GM20431 (cell line): ENCODE measurements at regions not wholly inside any gene's neighbourhood (a gene's known extent, or its start where the extent isn't known, plus 50 kb on each side); places are given as distances from the start of the nearest gene placed in this dataset.

ENCODE experiments used
- in situ Hi-C: fragments of 300-500 bp; cut with MseI, MboI; formaldehyde crosslinking; loops from one replicate; pipeline ENCODE4 v1.15.0; 2020; ENCODE audit warnings: low sequenced_read_pairs; ENCODE audit not compliant: unreplicated experiment

DNA sequence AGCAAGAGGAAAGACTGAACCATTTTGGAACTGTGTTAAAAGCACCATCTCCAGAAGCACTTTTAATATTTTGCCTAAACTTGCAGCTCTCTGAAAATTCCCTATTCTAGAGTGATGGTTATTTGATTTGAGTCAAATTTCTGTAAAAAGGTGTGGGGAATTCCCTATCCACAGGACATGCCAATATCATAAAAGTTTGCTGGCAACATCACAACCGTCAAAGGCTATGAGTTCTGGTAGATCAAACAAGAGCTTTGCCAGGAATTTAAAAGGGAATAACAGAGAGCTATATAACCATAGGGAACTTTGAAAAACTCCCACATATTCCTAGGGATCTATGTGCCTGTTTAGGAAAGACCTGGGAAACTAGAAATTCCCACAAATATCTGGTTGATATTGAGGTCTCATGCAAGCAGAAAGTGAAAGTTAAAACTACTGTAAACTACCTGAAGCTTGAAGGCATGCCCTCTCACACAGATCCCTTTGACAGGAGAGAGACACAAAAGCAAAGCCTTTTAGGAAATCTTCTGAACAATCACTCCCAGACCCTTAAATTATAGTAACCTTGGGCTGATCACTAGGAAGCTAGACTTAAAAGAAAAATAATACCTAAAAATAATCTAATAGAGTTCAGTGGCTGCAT is 549.9 kb downstream of the ANXA1 start:
- in situ Hi-C loops, result no loop called here

GRCh38 chr9:73714294-73714693 is 562.6 kb downstream of the ANXA1 start:
- in situ Hi-C loops, result no loop called here

- in situ Hi-C loops, result no loop called here
These were observed 563.9 kb downstream of the ANXA1 start for GRCh38 chr9:73715591-73715990.

DNA sequence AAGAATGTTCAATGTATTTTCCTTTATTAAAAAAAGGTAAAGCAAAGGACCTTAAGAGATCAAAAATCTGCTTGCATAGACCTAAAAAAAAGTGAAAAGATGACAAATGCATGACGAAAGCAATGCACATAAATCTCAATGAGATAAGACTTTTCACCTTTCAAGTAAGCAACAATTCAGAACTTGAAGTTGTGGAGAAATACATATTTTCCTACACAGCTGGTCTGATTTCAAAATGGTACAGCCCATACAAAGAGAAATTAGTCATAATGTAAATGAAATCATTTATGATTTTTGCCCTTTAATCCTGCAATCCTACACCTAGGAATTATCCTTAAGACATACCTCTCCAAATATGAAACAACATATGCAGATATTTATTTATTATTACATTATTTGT is 568.0 kb downstream of the ANXA1 start:
- in situ Hi-C loops, result no loop called here

DNA sequence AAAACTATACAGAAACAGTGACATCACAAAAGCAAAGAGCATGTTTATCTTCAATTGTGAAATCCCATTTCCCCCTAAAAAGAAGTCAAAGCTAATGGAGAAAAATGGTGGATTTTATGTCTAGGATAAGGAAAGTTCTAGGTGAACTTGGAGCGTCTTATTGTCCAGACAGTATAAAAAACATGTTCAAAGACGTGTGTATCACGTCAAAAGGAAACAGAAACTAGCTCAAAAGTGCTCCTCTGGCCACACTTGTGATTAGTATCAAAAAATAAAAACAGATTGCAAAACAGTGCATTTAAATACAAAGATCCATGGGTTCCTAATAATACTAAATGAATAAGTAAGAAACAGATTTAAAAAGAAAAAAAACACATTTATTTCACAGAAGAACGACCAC is 568.9 kb downstream of the ANXA1 start:
- in situ Hi-C loops, result no loop called here

DNA sequence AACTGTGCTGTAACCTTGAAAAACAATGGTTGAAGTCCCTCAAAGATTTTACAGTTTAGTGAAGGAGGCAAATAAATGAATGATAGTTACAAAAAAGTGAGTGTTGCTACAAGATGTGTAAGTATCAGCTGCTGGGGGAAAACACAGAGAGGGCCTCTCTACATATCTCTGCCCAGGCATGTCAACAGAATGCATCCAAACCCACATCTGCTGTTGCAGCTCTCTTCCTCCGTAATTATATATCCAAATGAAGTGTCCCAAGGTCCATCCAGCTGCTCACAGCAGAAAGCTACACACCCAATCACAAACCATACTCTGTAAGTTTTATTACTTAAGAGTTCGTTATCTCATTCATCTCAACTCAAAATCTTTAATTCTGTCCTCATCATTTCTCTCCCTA is 584.6 kb downstream of the ANXA1 start:
- in situ Hi-C loops, result no loop called here

- in situ Hi-C loops, result no loop called here
These were observed 587.3 kb downstream of the ANXA1 start for GRCh38 chr9:73738741-73739530.

DNA sequence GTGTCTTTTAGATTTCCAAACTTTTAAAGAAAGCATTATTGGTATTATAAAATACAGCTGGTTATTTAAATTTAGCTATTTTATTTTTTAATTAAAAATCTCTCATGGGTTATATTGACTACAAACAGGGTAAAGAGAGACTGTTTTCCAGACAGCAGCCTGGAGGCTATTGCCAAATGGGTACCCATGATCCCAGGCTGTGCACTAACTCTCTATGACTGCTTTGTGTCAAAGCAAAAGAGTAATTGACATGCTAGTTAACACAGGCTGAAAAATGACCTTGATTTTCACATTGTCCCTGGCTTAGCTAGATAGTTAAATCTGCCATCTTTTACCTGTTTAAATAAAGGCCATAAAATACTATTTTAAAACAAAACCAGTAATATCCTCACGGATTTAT is 589.7 kb downstream of the ANXA1 start:
- in situ Hi-C loops, result no loop called here

DNA sequence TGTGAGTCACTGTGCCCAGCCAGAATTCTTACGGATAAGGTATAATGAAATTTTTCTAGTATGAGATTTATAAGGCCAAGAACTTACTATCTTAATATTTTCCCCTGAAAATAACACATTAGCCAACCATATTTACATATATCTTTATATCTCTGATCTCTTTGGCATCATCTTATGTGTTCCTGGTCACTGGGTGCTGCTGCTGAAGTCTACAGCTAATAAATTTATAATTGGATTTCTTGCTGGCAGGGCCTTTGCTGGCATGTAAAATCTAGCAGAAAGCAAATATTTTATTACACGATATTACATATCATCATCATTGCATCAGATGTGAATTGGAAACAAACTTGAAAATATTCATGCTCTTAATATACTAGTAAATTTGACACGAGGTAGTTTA is 590.7 kb downstream of the ANXA1 start:
- in situ Hi-C loops, result no loop called here

DNA sequence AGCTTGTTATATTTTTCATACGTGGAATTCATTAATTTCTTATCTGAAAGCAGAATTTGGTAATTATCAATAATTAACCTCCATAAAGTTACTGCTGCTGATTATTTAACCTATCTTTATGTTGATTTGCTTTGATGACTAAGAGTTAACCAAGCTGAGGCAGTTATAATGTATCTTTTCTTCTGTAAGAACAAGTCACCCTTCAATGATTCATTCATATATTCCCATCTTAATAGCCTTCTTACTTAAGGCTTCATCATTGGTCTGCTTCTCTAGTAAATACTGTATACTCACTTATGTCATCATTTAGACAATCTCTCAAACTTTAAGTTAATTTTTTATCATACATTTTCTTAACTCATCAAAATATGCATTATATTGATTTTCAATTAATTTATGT is 592.2 kb downstream of the ANXA1 start:
- in situ Hi-C loops, result no loop called here

DNA sequence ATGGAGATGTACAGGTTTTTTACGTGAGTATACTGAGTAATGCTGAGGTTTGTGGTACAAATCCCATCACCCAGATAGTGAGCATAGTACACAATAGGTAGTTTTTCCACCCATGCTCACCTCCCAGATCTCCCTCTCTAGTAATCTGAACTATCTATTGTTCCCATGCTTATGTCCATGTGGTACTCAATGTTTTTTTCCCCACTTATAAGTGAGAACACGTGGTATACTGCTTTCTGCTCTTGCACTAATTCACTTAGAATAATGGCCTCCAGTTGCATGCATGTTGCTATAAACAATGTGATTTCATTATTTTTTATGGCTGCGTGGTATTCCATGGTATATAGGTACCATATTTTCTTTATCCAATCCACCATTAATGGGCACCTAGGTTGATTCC is 593.9 kb downstream of the ANXA1 start:
- in situ Hi-C loops, result no loop called here

DNA sequence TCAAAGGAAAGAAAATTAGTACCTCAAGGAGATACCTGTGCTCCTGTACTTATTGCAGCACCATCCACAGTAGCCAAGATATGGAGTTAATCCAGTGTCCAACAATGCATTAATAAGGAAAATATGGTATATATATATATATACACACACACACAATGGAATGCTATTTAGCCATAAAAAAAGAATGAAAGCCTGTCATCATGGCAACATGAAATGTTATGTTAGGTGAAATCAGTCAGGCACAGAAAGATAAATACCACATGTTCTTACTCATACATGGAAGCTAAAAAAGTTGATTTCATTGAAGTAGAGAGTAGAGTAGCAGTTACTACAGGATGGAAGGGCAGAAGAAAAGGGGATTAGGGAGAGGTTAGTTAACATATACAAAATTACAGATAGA is 601.5 kb downstream of the ANXA1 start:
- in situ Hi-C loops, result loop anchor here (25.0 kb wide), 1 partner anchor 91 kb away; no protein-coding TSS in a partner anchor

- in situ Hi-C loops, result loop anchor here (25.0 kb wide), 1 partner anchor 100 kb away; no protein-coding TSS in a partner anchor
These were observed 610.2 kb downstream of the ANXA1 start for GRCh38 chr9:73761905-73762304.

DNA sequence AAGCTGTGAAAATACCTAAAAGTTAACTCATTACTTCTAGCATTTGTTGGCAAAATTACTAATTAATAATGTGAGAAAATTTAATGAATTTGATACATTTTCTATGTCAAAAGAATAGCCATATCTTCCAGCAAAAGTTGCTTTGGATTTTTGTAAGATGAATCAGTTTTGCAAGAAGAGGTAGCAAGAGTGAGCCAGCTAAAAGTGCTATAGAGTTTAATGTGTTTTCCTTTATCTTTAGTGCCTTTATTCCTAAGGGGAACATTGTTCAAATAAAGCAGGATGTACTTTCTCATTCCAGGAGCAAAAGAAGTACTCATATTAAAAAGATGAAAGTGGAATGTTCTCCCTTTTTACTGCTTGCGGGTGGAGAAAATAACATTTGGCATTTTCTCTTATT is 622.2 kb downstream of the ANXA1 start:
- in situ Hi-C loops, result loop anchor here (25.0 kb wide), 1 partner anchor 112 kb away; no protein-coding TSS in a partner anchor

DNA sequence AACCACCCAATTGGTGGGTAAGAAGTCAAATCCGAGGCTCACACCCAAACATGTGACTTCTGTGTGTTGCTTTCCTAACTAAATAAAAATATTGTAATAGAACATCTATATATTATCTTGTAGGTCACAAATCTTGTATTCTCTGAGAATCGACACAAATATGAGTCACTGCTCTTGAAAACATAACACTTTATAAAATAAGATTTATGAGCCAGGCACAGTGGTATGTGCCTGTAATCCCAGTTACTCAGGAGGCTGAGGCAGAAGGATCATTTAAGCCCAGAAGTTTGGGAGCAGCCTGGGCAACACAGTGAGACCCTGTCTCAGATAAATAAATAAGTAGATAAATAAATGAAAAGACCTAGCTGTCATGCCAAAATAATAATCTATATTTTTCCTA is 624.1 kb downstream of the ANXA1 start:
- in situ Hi-C loops, result no loop called here

DNA sequence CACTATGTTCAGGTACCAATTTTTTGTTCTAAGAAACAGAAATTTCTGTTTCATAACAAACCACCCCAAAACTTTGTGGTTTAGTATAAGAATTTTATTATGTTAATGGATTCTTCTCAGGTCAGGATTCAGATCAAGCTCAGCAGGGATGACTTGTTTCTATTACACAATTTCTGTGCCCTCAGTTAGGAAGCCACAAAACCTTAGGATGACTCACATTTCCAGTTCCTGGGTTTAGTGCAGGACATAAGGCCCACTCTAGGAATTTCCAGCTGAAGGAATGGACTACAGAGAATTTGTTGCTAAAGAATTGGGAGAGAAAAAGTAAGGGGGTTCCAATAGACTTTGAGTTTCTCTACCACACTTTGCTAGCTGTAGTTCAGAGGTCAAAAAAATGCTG is 629.3 kb downstream of the ANXA1 start:
- in situ Hi-C loops, result no loop called here

GRCh38 chr9:73782166-73782565 is 630.5 kb downstream of the ANXA1 start:
- in situ Hi-C loops, result no loop called here

DNA sequence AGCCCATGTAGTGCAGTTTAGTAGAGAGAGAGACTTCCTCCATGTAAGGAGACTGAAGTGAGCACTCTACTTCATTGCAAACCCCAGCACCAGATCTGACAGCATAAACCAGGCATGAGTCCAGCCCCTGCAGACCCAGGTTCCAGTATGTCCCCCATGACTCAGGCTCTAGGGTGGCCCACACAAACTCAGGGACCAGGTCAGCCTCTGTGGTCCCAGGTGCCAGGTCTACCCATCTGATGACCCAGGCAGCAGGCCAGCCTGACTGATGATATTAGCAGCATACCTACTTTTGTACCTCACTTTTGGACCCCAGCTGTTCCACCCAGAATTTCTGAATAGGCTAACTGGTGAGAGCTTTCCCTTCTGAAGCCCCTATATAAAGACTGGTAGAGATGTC is 647.8 kb downstream of the ANXA1 start:
- in situ Hi-C loops, result no loop called here

DNA sequence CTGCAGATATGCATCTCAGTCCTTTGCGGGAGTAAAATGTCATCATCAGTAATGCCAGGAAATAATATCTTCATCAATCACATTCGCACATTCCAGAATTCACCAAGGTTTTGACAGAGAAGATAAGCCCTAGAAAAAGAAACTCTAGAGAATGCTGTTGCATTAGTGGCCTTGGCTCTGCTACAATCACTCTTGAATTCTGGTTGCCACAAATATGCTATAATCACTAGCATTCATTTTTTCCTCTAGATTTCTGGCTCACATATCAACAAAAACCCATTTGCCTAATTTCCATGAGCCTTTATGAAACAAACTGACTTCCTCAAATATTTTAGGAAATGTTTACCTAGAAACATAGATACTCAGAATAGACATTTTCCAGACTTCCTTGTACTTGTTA is 653.4 kb downstream of the ANXA1 start:
- in situ Hi-C loops, result no loop called here

DNA sequence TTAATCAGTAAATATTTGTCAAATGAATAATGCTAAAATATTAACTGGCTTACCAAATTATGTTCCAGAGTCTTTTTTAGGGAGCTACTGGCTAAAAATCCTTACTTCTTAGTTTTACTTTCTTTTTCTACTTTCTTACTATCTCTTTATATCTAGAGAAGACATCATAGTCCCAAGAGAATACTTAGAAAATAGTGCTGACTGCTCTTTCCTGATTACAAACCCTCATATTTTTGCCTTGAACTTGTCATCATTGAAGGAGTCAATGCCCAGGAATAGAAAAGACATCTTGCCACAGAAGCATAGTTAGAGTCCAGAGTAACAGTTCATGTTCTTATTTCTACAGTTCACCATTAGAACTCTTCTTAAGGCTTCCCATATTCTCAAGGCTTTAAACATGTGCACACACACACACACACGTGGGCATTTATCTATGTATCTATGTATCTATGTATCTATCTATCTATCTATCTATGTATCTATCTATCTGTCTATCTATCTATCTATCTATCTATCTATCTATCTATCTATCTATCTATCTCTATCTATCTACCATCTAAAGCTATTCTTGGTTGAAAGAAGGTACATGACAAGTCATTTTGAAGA is 654.3 kb downstream of the ANXA1 start:
- in situ Hi-C loops, result no loop called here

- in situ Hi-C loops, result no loop called here
These were observed 655.2 kb downstream of the ANXA1 start for GRCh38 chr9:73806876-73807275.
